Lower lobe of right lung (tissue), 2 donors: ENCODE measurements at regions not wholly inside any gene's neighbourhood (a gene's known extent, or its start where the extent isn't known, plus 50 kb on each side); places are given as distances from the start of the nearest gene placed in this dataset.

Experiments used
- ATAC-seq, 2 donors: fragments of 200-7000 bp; cut with Tn5 transposase; one replicate each; pipeline ENCODE4 v1.9.1; 2020 to 2022; ENCODE audit warnings: mild to moderate bottlenecking in 2 of 2, moderate library complexity in 2 of 2
- DNase-seq: peaks from one replicate; pipeline ENCODE4 v3.0.0-alpha.2; 2020
- H3K27ac ChIP-seq: fragments of 200-600 bp; one replicate; pipeline ENCODE4 v1.8.0; 2022
- H3K27me3 ChIP-seq: fragments of 200-600 bp; one replicate; pipeline ENCODE4 v1.8.0; 2022; ENCODE audit warnings: low read depth
- H3K36me3 ChIP-seq: fragments of 200-600 bp; one replicate; pipeline ENCODE4 v1.8.0; 2022; ENCODE audit warnings: mild to moderate bottlenecking
- H3K4me1 ChIP-seq: fragments of 200-600 bp; one replicate; pipeline ENCODE4 v1.8.0; 2022
- H3K4me3 ChIP-seq: fragments of 200-600 bp; one replicate; pipeline ENCODE4 v1.8.0; 2022; ENCODE audit warnings: mild to moderate bottlenecking
- H3K9me3 ChIP-seq: fragments of 200-600 bp; one replicate; pipeline ENCODE4 v1.8.0; 2022
- intact Hi-C: fragments of 100-400 bp; cut with DNase I; formaldehyde crosslinking; loops from one replicate; pipeline ENCODE4 v1.11.0; 2022
- TF ChIP-seq, protein P1 (sequence below): fragments of 200-600 bp; IDR thresholded peaks from one replicate; pipeline ENCODE4 v1.8.0; 2022; ENCODE audit warnings: antibody characterized with exemption, mild to moderate bottlenecking
- donor health status: DM: no; HTN: yes; CAD: no; lungs with severe emphysema.

- Histone ChIP-seq H3K36me3 (no peaks in the 10 kb centered on the region), H3K4me3 (no peak overlapping the region), H3K27me3 (no peaks in the 10 kb centered on the region), H3K9me3 (no peaks in the 10 kb centered on the region), H3K4me1 (no peaks in the 10 kb centered on the region), H3K27ac (no peak overlapping the region)
- intact Hi-C loops = no loop called here
- DNase-seq (no peak), ATAC-seq (no peak)
- TF ChIP-seq, protein P1, sequence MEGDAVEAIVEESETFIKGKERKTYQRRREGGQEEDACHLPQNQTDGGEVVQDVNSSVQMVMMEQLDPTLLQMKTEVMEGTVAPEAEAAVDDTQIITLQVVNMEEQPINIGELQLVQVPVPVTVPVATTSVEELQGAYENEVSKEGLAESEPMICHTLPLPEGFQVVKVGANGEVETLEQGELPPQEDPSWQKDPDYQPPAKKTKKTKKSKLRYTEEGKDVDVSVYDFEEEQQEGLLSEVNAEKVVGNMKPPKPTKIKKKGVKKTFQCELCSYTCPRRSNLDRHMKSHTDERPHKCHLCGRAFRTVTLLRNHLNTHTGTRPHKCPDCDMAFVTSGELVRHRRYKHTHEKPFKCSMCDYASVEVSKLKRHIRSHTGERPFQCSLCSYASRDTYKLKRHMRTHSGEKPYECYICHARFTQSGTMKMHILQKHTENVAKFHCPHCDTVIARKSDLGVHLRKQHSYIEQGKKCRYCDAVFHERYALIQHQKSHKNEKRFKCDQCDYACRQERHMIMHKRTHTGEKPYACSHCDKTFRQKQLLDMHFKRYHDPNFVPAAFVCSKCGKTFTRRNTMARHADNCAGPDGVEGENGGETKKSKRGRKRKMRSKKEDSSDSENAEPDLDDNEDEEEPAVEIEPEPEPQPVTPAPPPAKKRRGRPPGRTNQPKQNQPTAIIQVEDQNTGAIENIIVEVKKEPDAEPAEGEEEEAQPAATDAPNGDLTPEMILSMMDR = no peak
Observed at GRCh38 chr20:39897781-39898466, 791.1 kb downstream of the MAFB start.

- Histone ChIP-seq H3K4me3 (no peak overlapping the region), H3K27ac (no peak overlapping the region), H3K9me3 (no peaks in the 10 kb centered on the region), H3K4me1 (no peaks in the 10 kb centered on the region), H3K36me3 (no peaks in the 10 kb centered on the region), H3K27me3 (no peaks in the 10 kb centered on the region)
- no peak for ATAC-seq
- DNase-seq = no peak
- TF ChIP-seq, protein P1 = no peak
- intact Hi-C loops = no loop called here
Observed at GRCh38 chr20:39897058-39897457, 792.0 kb downstream of the MAFB start.

DNA sequence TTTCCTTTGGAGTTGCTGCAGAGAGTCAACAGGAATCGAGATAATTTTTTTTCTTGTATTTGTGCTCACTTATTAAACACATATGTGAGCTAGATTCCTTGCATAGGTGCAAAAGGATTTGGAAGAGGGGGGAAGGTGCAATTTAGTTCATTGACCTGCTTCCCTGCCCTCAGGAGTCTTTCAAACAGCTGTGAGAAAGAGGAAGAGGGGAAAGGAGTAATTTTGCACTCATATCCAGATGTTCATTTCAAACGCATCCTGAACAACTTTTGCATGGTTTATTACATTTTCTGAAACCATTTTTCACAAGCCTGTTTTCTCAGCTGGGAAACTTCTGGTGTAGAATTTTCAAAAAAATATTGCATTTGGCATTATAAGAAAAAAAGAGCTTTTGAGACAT lies 795.0 kb downstream of the MAFB start:
- H3K36me3 ChIP-seq = no peaks in the 10 kb centered on the region
- no peak for DNase-seq

DNA sequence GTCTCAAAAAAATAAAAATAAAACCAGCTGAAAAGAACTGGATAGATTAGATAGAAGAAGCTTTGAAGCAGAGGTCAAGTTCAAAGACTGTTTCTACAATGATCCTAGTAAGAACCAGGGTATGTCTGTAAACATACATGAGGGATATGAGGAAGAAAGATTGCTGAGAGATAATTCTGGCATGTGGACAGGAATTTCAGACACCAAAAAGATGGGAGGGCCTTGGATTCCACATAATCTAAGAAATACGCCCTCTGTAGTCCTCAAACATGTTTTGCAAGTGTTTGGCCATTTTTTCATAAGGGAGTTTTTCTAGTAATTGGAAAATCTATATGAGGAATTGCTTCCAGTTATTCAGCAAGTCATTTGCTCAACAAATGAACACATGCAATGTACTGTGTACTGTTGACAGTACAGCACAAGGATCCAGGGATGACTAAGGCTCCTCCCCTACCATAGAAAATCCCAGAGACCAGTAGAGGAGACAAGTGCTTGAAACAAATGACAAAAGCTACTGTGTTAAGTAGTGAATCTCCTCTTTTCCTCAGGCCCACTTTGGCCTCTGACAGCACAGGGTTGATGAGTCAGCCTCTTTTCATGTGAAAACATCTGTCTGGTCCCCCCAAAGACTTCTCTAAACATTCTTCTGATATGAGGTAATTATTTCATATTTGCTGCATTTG lies 795.9 kb downstream of the MAFB start:
- H3K36me3 ChIP-seq = no peaks in the 10 kb centered on the region
- ATAC-seq (no peak), DNase-seq (no peak)
- no peaks in the 10 kb centered on the region for H3K4me1 ChIP-seq
- TF ChIP-seq, protein P1 = no peak
- no peak overlapping the region for H3K4me3 ChIP-seq
- intact Hi-C loops = no loop called here
- no peak overlapping the region for H3K27ac ChIP-seq
- H3K9me3 ChIP-seq = no peaks in the 10 kb centered on the region
- no peaks in the 10 kb centered on the region for H3K27me3 ChIP-seq

More for the DNA sequence above, 795.0 kb downstream of the MAFB start:
- TF ChIP-seq, protein P1 = no peak
- no peaks in the 10 kb centered on the region for H3K27me3 ChIP-seq
- intact Hi-C loops = no loop called here
- no peak overlapping the region for H3K4me3 ChIP-seq
- ATAC-seq = no peak
- no peak overlapping the region for H3K27ac ChIP-seq
- H3K9me3 ChIP-seq = no peaks in the 10 kb centered on the region
- H3K4me1 ChIP-seq = no peaks in the 10 kb centered on the region

GRCh38 chr20:39890697-39891096 lies 798.3 kb downstream of the MAFB start:
- DNase-seq = no peak
- no peak overlapping the region for H3K27ac ChIP-seq
- no peaks in the 10 kb centered on the region for H3K36me3 ChIP-seq
- peaks cover 9% of the 10 kb centered on the region for H3K4me1 ChIP-seq
- TF ChIP-seq, protein P1 = no peak
- intact Hi-C loops = no loop called here
- no peak for ATAC-seq
- H3K9me3 ChIP-seq = no peaks in the 10 kb centered on the region
- no peak overlapping the region for H3K4me3 ChIP-seq
- H3K27me3 ChIP-seq = no peaks in the 10 kb centered on the region
